CD14-positive monocyte (primary cell): ENCODE measurements at regions not wholly inside any gene's neighbourhood (a gene's known extent, or its start where the extent isn't known, plus 50 kb on each side); places are given as distances from the start of the nearest gene placed in this dataset.

Source experiments
- DNase-seq, 3 donors: peaks; one replicate each; pipeline ENCODE4 v3.0.0-alpha.2; 2011 to 2022
- H2AFZ ChIP-seq: 2 replicates; pipeline ENCODE4 v1.6.0; 2012; ENCODE audit warnings: mild to moderate bottlenecking, low read depth, low read length, inconsistent platforms; ENCODE audit not compliant: insufficient read depth, poor library complexity, severe bottlenecking
- H3K27ac ChIP-seq, 2 donors: 1 replicate in 1 of 2; 2 replicates in 1 of 2; pipeline ENCODE4 v1.5.1; 2012 to 2013; ENCODE audit warnings: low read length in 2 of 2, control low read depth in 1 of 2, inconsistent platforms in 1 of 2, low read depth in 1 of 2, mild to moderate bottlenecking in 1 of 2
- H3K27me3 ChIP-seq, 2 donors: one replicate each; pipeline versions ENCODE4 v1.6.0 to v1.6.1; 2011 to 2013; ENCODE audit warnings: low read length in 2 of 2; ENCODE audit not compliant: control insufficient read depth in 2 of 2, insufficient read depth in 2 of 2
- H3K36me3 ChIP-seq, 2 donors: replicated peaks in 1 of 2; 1 replicate in 1 of 2; 2 replicates in 1 of 2; pipeline versions ENCODE4 v1.5.1 to v1.6.1; 2012 to 2013; ENCODE audit warnings: low read length in 2 of 2, control low read depth in 1 of 2, inconsistent platforms in 1 of 2, mild to moderate bottlenecking in 1 of 2; ENCODE audit not compliant: insufficient read depth in 2 of 2, control insufficient read depth in 1 of 2
- H3K4me1 ChIP-seq, 2 donors: 1 replicate in 1 of 2; 2 replicates in 1 of 2; pipeline versions ENCODE4 v1.5.1 to v1.6.1; 2012 to 2013; ENCODE audit warnings: low read length in 2 of 2, control low read depth in 1 of 2, inconsistent platforms in 1 of 2, mild to moderate bottlenecking in 1 of 2, moderate library complexity in 1 of 2; ENCODE audit not compliant: insufficient read depth in 2 of 2, control insufficient read depth in 1 of 2
- H3K4me2 ChIP-seq: replicated peaks from 2 replicates; pipeline ENCODE3; 2012; ENCODE audit warnings: low read length, moderate library complexity, mild to moderate bottlenecking; ENCODE audit not compliant: poor library complexity, severe bottlenecking; ENCODE audit errors: extremely low read depth
- H3K4me3 ChIP-seq, 3 experiments: fragments of 200-600 bp in 1 of 3; sonication (generic) in 1 of 3; replicated peaks in 1 of 3; 1 replicate in 2 of 3; 2 replicates in 1 of 3; pipeline ENCODE4 v1.5.1; 2011 to 2013; ENCODE audit warnings: low read length in 3 of 3, mild to moderate bottlenecking in 3 of 3, control low read depth in 2 of 3, low read depth in 2 of 3, inconsistent platforms in 1 of 3, moderate library complexity in 1 of 3
- H3K79me2 ChIP-seq: 2 replicates; pipeline ENCODE4 v1.6.0; 2012; ENCODE audit warnings: mild to moderate bottlenecking, control low read depth, inconsistent platforms, low read length, moderate library complexity; ENCODE audit not compliant: insufficient read depth
- H3K9ac ChIP-seq: 2 replicates; pipeline ENCODE4 v1.6.0; 2017; ENCODE audit warnings: low read length, mild to moderate bottlenecking; ENCODE audit not compliant: insufficient read depth, poor library complexity, severe bottlenecking
- H3K9me3 ChIP-seq, 2 donors: replicated peaks in 1 of 2; 1 replicate in 1 of 2; 2 replicates in 1 of 2; pipeline versions ENCODE4 v1.5.1 to v1.6.1; 2012 to 2013; ENCODE audit warnings: low read length in 2 of 2, control low read depth in 1 of 2; ENCODE audit not compliant: control insufficient read depth in 1 of 2, insufficient read depth in 1 of 2
- H4K20me1 ChIP-seq: 2 replicates; pipeline ENCODE4 v1.6.0; 2012; ENCODE audit warnings: mild to moderate bottlenecking, low read length, control low read depth, moderate library complexity; ENCODE audit not compliant: insufficient read depth
- H3K27ac Mint-ChIP-seq, 7 donors: one replicate each; pipeline ENCODE4 v1.8.0; 2020; ENCODE audit warnings: mild to moderate bottlenecking in 7 of 7, mixed read lengths in 7 of 7, moderate library complexity in 6 of 7, inconsistent platforms in 2 of 7
- H3K27me3 Mint-ChIP-seq, 3 donors: one replicate each; pipeline ENCODE4 v1.8.0; 2021 to 2022; ENCODE audit warnings: low read depth in 3 of 3, mild to moderate bottlenecking in 3 of 3, mixed read lengths in 3 of 3, moderate library complexity in 3 of 3, inconsistent platforms in 1 of 3
- H3K36me3 Mint-ChIP-seq, 2 donors: one replicate each; pipeline ENCODE4 v1.8.0; 2020; ENCODE audit warnings: mixed read lengths in 2 of 2, inconsistent platforms in 1 of 2, mild to moderate bottlenecking in 1 of 2
- H3K4me1 Mint-ChIP-seq: one replicate; pipeline ENCODE4 v1.8.0; 2020; ENCODE audit warnings: mild to moderate bottlenecking, mixed read lengths
- H3K4me3 Mint-ChIP-seq, 2 donors: one replicate each; pipeline ENCODE4 v1.8.0; 2020; ENCODE audit warnings: mild to moderate bottlenecking in 2 of 2, mixed read lengths in 2 of 2, moderate library complexity in 1 of 2
- H3K9me3 Mint-ChIP-seq, 7 donors: one replicate each; pipeline ENCODE4 v1.8.0; 2020 to 2022; ENCODE audit warnings: mixed read lengths in 7 of 7, mild to moderate bottlenecking in 6 of 7, moderate library complexity in 6 of 7, inconsistent platforms in 2 of 7
- WGBS: methylation state at CpG from one replicate; pipeline ENCODE4 v1.1.5; 2013; ENCODE audit warnings: missing lambda C conversion rate; ENCODE audit not compliant: insufficient coverage; 5-methylcytosine and 5-hydroxymethylcytosine counted together
- intact Hi-C, 2 donors: fragments of 100-400 bp; cut with micrococcal nuclease; formaldehyde crosslinking; loops; one replicate each; pipeline versions ENCODE4 v1.15.0 to v1.15.1; 2023
- TF ChIP-seq, protein P1 (sequence below): fragments of 200-600 bp; IDR thresholded peaks from one replicate; pipeline ENCODE4 v1.8.0; 2022; ENCODE audit warnings: antibody characterized with exemption, mild to moderate bottlenecking

DNA sequence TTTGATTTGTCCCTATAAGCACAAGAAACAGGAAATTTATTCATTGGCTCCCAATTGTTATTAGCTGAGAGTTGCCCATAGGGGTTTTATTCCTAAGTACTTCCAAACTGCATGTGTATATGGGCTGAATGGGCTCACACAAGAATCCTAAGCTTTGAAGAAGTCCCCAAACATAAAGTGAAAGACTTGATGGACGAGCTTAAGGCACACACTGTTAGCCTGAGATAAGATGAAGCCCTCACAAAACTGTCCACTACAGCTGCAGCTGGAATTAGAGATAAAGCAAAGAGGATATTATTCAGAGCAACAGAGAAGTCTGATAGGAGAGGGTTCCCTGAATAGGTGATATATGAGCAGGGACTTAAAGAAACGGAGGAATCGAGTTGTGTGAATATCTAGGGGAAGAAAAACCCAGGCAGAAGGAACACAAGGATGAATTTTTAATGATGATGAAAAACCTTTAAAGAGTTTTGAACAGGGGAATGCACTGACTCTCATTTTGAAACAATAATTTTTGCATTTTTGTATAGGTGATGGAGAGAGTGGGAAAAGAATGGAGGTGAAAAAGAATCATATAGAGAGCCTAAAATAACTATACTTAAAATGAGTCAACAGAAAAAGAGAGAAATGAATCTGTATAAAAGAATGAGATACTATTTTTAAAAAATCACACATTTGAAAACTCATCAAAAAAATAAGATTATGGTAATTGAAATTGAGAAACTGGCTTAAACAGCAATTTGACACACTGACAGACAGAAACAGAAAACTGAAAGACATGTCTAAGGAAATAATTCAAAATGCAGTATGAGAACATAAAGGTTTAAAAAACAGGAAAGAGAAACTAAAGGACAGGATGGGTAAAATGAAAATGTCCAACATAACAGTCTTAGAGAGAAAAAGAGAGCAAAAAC is 133.6 kb upstream of the POGK start:
- Histone ChIP-seq H3K9me3 (no peaks in the 10 kb centered on the region), H3K27me3 (no peaks in the 10 kb centered on the region), H3K4me2 (no peak overlapping the region), H3K79me2 (no peaks in the 10 kb centered on the region), H4K20me1 (no peaks in the 10 kb centered on the region), H3K4me1 (no peaks in the 10 kb centered on the region), H2AFZ (no peak overlapping the region), H3K36me3 (no peaks in the 10 kb centered on the region), H3K9ac (no peak overlapping the region), H3K4me3 (no peak overlapping the region), H3K27ac (no peak overlapping the region)
- Mint-ChIP-seq H3K27ac (no peak overlapping the region), H3K36me3 (no peaks in the 10 kb centered on the region), H3K27me3 (peaks cover 2 to 4% (median 4%) of the 10 kb centered on the region in 3 donors), H3K4me3 (no peak overlapping the region), H3K4me1 (no peaks in the 10 kb centered on the region), H3K9me3 (peaks cover 2 to 7% (median 3%) of the 10 kb centered on the region in 7 donors)
- no peak for DNase-seq
- intact Hi-C loops: no loop called here
- TF ChIP-seq, protein P1, sequence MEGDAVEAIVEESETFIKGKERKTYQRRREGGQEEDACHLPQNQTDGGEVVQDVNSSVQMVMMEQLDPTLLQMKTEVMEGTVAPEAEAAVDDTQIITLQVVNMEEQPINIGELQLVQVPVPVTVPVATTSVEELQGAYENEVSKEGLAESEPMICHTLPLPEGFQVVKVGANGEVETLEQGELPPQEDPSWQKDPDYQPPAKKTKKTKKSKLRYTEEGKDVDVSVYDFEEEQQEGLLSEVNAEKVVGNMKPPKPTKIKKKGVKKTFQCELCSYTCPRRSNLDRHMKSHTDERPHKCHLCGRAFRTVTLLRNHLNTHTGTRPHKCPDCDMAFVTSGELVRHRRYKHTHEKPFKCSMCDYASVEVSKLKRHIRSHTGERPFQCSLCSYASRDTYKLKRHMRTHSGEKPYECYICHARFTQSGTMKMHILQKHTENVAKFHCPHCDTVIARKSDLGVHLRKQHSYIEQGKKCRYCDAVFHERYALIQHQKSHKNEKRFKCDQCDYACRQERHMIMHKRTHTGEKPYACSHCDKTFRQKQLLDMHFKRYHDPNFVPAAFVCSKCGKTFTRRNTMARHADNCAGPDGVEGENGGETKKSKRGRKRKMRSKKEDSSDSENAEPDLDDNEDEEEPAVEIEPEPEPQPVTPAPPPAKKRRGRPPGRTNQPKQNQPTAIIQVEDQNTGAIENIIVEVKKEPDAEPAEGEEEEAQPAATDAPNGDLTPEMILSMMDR: no peak
- WGBS: 0% methylated on average over 2 of the region's 3 CpGs

DNA sequence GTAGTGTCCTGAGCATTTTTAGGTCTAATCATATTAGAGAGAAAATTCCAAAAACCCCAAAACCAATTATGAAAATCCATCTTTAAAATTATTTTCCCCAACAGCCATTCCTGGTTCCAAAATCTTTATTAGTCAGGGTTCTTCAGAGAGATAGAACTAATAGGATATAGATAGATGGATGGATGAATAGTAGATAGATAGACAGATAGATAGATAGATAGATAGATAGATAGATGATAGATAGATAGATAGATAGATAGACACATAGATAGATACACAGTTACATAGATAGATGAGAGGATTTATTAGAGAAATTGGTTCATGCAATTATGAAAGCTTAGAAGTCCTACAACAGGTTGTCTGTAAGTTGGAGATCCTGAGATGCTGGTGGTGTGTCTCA is 122.7 kb upstream of the POGK start:
- H3K9ac ChIP-seq: no peak overlapping the region
- H3K9me3 Mint-ChIP-seq: peaks cover 3 to 18% (median 6%) of the 10 kb centered on the region in 7 donors
- no peak overlapping the region for H3K27ac Mint-ChIP-seq

More for the DNA sequence above, 122.7 kb upstream of the POGK start:
- Mint-ChIP-seq H3K36me3 (no peaks in the 10 kb centered on the region), H3K27me3 (peaks cover 0 to 4% (median 2%) of the 10 kb centered on the region in 3 donors), H3K4me3 (no peak overlapping the region), H3K4me1 (no peaks in the 10 kb centered on the region)
- no peak overlapping the region for H3K4me2 ChIP-seq
- no peaks in the 10 kb centered on the region for H3K4me1 ChIP-seq
- TF ChIP-seq, protein P1: no peak
- peaks cover 0 to 12% of the 10 kb centered on the region in 2 donors for H3K9me3 ChIP-seq
- no peak for DNase-seq
- H2AFZ ChIP-seq: no peak overlapping the region
- H3K27me3 ChIP-seq: no peaks in the 10 kb centered on the region
- no peaks in the 10 kb centered on the region for H4K20me1 ChIP-seq
- no peak overlapping the region for H3K4me3 ChIP-seq
- no peaks in the 10 kb centered on the region for H3K36me3 ChIP-seq
- H3K27ac ChIP-seq: no peak overlapping the region
- intact Hi-C loops: no loop called here
- H3K79me2 ChIP-seq: no peaks in the 10 kb centered on the region
